ENCODE measurements at regions not wholly inside any gene's neighbourhood (a gene's known extent, or its start where the extent isn't known, plus 50 kb on each side); places are given as distances from the start of the nearest gene placed in this dataset.

- TF ChIP-seq POLR2A (IDR thresholded peaks at IDR 0.05), result no peak
- TF ChIP-seq, protein P1, sequence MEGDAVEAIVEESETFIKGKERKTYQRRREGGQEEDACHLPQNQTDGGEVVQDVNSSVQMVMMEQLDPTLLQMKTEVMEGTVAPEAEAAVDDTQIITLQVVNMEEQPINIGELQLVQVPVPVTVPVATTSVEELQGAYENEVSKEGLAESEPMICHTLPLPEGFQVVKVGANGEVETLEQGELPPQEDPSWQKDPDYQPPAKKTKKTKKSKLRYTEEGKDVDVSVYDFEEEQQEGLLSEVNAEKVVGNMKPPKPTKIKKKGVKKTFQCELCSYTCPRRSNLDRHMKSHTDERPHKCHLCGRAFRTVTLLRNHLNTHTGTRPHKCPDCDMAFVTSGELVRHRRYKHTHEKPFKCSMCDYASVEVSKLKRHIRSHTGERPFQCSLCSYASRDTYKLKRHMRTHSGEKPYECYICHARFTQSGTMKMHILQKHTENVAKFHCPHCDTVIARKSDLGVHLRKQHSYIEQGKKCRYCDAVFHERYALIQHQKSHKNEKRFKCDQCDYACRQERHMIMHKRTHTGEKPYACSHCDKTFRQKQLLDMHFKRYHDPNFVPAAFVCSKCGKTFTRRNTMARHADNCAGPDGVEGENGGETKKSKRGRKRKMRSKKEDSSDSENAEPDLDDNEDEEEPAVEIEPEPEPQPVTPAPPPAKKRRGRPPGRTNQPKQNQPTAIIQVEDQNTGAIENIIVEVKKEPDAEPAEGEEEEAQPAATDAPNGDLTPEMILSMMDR (IDR thresholded peaks at IDR 0.05), result no peak
These were observed 239.8 kb downstream of the SEC14L1 start for GRCh38 chr17:77380395-77381184.
